SK-N-MC (cell line): ENCODE measurements at regions not wholly inside any gene's neighbourhood (a gene's known extent, or its start where the extent isn't known, plus 50 kb on each side); places are given as distances from the start of the nearest gene placed in this dataset.

Experiments used
- EZH2 ChIP-seq: fragments of 200-600 bp; sonication (generic); IDR thresholded peaks from one replicate; pipeline ENCODE4 v1.6.1; 2017; ENCODE audit warnings: antibody characterized with exemption
- FOXP2 ChIP-seq: optimal IDR thresholded peaks from 2 replicates; pipeline ENCODE3; 2011; ENCODE audit warnings: mild to moderate bottlenecking, moderate library complexity; ENCODE audit not compliant: insufficient read depth; ENCODE audit errors: extremely low read length, control extremely low read depth
- POLR2AphosphoS5 ChIP-seq: IDR thresholded peaks from 2 replicates; pipeline ENCODE4 v1.6.1; 2012; ENCODE audit warnings: mild to moderate bottlenecking, low read depth, low read length, borderline replicate concordance

DNA sequence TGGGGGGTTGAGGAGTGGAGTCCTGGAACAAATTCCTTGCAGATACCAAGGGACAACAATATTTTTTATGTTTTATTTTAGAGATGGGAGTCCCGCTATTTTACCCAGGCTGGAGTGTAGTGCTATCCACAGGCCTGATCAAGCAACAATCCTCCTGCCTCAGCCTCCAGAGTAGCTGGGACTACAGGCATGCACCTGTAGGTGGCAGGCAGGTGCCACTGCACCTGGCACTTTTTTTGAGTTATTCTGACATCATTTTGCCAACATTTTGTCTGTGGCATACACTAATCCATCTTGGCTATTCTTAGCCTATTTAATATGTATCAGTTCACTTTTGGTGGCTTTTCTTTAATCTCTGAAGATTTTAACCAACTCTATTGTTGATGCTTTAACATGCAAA is 317.8 kb upstream of the MTPN start:
- TF ChIP-seq POLR2AphosphoS5 (no peak), EZH2 (no peak), FOXP2 (no peak)
